HG03095 (cell line): ENCODE measurements at regions not wholly inside any gene's neighbourhood (a gene's known extent, or its start where the extent isn't known, plus 50 kb on each side); places are given as distances from the start of the nearest gene placed in this dataset.

Source experiments
- ATAC-seq: cut with Tn5 transposase; IDR thresholded peaks from one replicate; pipeline ENCODE4 v1.9.1; 2021; ENCODE audit warnings: moderate library complexity; ENCODE audit not compliant: unreplicated experiment

- no peak for ATAC-seq
Observed at GRCh38 chr10:113455947-113456346, 96.9 kb upstream of the HABP2 start.

GRCh38 chr10:113456741-113457140 lies 96.1 kb upstream of the HABP2 start:
- no peak for ATAC-seq

DNA sequence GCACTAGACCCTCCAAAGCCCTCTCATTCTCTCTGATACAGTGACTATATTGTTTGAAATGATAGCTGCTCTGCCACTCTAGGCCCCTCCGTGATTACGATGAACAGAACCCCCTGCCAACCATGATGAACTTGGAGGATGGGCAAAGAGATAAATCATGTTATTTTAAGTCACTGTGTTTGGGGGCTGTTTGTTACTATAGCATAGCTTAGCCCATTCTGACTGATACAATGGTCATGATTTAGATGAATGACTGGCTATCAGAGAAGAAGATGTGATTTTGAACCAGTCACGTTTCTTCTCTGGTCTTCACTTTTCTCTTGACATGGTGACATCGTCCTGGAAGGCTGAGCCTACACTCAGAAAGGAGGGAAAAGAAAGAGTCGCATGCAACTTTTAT lies 95.4 kb upstream of the HABP2 start:
- no peak for ATAC-seq

GRCh38 chr10:113458451-113458850 lies 94.4 kb upstream of the HABP2 start:
- no peak for ATAC-seq

DNA sequence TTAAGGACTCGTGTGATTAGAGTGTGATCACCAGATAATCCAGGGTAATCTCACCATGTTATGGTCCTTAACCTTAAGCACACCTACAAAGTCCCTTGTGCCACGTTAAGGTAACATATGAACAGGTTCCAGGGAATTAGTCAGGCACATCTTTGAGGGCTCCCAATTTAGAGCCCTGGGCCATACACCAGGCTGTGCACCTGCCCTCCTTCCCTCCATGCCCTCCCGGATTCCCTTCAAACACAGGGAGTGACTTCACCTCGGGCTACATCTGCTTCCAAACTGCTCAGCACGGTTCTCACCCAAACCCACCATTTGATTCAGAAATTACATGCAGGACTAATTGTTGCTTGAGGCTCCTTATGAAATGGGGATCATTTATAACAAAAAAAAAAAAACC lies 93.9 kb upstream of the HABP2 start:
- ATAC-seq = no peak

GRCh38 chr10:113459626-113460280 lies 93.1 kb upstream of the HABP2 start:
- ATAC-seq = no peak

GRCh38 chr10:113463083-113463482 lies 89.8 kb upstream of the HABP2 start:
- no peak for ATAC-seq

- no peak for ATAC-seq
Observed at GRCh38 chr10:113463777-113464176, 89.1 kb upstream of the HABP2 start.

DNA sequence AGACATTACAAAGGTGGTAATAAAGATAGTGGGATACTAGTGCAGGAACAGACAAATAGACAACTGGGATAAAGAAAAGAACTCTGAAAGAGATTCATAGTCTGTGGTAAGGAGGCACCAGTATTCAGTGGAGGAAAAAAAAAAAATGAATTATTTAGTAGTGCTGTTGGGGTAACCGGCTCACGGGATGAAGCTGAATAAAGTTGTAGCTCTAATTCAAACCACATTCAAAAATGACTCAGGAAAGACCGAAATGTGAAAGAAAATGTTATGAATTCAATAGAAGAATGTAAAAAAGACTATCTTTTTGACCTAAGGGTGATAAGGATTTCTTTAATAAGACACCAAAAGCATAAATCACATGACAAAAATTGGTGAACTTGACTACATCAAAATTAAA lies 83.1 kb upstream of the HABP2 start:
- no peak for ATAC-seq

DNA sequence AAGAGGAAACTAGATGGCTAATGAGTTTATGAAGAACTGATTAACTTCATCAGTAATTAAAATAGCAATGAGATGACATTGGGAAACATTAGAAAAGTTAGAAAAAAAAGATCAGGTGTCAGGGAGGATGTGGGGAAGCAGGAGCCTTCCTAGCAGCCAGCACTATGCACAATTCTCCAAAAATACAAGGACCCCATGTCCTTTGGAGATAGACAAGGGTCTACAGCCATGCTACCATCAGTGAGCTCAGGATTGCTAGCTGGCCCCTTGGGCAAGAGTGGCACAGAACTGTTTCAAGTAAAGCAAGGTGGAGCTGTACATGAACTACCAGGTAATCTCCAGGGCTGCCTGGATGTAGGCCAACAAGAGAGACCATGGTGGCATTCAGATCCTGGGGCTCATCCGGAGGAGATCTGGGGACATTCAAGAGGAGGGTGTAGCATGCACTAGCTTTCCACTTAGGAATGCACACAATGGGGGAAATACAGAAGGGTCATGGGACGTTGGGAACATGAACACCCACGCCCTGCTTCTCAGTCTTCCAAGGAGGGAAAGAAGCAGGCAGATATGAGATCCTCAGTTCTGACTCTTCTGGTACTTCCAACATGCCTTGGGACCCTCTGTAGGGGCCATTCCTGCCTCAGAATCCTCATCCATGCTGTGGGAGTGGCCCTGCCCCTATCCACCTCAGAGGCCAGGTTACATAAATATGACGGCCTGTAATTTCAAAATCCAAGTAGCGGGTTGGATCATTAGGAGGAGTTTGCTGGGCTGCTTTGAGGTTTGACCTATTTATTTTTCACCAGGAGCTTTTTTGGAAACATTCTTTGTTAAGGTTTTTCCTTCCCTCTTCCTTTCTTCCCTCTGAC lies 82.2 kb upstream of the HABP2 start:
- no peak for ATAC-seq

DNA sequence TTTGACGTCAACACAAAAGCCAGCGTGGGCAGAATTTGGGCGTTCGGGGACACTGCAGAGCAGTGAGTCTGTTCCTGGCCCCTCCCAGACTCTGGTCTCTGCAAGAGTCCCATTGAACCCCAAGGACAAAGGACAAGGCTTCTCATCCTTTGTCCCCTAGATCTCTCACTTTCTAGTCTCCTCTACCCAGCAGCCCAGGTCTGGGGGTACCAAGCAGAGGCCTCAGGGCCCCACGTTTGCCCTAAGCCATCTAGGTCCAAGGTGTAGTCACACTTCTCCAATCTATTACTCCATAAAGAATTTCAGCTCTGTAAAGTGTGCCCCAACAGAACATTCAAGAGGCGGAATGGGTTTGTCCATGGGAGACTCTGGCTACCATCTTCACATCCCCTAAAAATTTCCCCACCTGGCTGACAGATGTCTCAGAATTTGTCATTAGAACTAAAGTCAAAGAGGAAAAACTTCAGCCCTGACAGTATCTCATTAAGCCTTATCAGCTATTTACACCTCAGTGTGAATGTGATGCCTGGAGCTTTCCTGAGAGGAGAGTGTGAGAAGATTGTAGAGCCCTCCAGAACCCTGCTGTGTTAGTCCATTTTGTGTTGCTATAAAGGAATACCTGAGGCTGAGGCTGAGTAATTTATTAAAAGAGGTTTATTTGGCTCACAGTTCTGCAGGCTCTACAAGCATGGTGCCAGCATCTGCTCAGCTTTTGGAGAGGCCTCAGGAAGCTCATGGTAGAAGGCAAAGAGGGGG lies 81.4 kb upstream of the HABP2 start:
- ATAC-seq = no peak

GRCh38 chr10:113473011-113473410 lies 79.8 kb upstream of the HABP2 start:
- ATAC-seq = no peak

DNA sequence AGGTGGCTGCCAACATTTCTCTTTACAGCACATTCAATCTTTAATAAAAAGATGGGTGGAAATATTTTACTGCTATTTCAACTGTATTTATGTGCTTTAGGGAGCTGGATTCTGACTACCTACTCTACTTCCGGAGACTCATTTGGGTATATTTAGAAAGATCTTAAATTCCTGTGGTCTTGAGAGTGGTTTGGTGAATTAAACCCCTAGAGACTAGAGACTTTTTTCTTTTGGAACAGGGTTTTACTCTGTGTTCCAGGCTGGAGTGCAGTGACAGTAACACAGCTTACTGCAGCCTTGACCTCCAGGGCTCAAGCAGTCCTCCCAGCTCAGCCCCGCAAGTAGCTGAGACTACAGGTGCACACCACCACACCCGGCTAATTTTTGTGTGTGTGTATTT lies 79.0 kb upstream of the HABP2 start:
- no peak for ATAC-seq

GRCh38 chr10:113474752-113475151 lies 78.1 kb upstream of the HABP2 start:
- no peak for ATAC-seq

DNA sequence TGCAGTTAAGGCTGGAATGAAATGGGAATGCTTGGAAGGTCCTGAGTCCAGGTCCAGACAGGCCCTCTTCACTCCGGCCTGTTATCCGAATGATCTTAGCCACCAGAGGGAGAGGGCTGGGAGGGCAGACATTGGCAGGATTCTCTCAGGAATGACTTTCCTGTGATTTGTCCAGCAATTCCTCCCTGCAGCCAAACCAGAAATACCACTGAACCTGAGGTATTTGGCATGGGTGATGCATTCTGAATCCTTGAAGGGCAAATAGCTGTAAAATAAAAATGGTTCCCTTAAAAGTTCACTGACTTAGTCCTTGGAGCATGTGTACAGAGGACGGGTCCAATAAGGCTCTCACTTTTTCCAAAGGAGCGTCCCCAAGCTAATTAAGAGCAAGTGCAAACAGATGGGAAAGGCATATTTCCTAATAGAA lies 77.5 kb upstream of the HABP2 start:
- no peak for ATAC-seq

DNA sequence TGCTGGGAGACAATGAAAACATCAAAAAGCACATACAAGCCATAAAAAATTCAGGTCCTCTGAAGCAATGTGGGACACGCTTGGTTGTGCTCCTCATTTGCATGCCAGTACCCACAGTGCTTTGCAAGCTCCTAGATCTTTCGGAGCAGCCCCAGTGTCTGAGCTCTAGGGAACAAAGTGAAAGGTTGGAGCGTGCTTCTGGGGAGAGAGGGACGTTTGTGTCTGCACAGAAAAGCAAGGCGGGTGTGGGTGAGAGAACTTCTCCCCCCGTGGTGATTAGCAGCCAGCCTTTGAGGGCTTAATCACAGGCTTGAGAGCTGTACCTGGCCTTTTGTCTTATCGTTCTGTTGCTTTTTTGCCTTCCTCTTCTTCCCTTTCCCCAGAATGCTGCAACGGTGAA lies 76.7 kb upstream of the HABP2 start:
- no peak for ATAC-seq

GRCh38 chr10:113476673-113477072 lies 76.2 kb upstream of the HABP2 start:
- ATAC-seq = no peak

DNA sequence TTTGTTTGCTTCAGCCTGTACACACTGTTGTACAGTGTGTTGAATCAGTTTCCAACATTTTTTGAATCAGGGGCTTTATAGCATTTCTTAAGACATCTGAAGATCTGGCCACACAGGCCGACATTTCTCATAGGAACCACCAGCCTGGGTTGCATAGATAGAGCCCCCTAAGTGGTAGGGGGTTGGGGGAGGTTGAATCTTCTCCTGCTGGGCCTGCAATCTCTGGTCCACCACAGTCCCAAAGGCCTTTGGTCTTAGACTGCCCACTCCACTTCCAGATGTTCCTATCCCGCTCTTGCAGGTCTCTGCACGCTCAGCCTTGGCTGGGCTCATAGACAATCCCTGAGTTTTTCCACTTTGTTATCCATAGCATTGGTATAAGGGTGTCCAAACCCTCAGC lies 75.4 kb upstream of the HABP2 start:
- no peak for ATAC-seq

DNA sequence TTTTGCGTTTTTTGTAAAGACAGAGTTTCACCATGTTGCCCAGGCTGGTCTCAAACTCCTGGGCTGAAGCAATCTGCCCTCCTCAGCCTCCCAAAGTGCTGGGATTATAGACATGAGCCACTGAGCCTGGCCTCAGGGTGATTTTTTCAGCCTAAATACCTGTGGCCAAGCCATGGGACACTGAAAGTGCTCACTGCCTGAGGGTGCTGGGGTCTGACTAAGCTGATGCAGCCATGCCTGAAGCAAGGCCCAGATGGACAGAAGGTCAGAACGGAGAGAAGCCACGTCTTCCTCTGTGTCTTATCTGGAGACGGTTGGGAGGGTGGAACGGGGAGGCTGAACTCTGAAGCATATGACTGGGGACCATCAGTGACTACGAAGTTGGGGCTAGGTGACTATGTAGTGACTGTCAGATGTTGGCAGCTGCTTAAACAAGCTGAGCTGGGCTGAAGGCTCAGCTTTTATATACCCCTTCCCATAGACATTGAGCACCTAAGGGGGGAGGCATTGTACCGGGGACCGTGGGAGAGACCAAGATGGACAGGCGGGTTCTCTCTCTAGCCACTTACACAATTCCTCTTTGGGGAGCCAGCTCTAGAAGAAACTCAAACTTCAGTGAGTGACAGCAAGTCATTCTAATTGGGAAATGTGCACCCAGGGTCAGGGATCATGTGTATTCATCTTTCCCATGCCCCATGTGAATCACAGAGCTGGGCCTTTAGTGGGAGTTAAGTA lies 73.3 kb upstream of the HABP2 start:
- ATAC-seq = no peak

GRCh38 chr10:113480081-113480360 lies 72.8 kb upstream of the HABP2 start:
- no peak for ATAC-seq

- ATAC-seq = no peak
Observed at GRCh38 chr10:113480851-113481502, 71.9 kb upstream of the HABP2 start.
